Ishikawa (cell line): ENCODE measurements at regions not wholly inside any gene's neighbourhood (a gene's known extent, or its start where the extent isn't known, plus 50 kb on each side); places are given as distances from the start of the nearest gene placed in this dataset.

Experiments
- CEBPB ChIP-seq: IDR thresholded peaks from 2 replicates; pipeline ENCODE4 v1.6.1; 2012
- CREB1 ChIP-seq: IDR thresholded peaks from 2 replicates; pipeline ENCODE4 v1.6.1; 2012; ENCODE audit warnings: low read depth
- EGR1 ChIP-seq: IDR thresholded peaks from 2 replicates; pipeline ENCODE4 v1.6.1; 2012
- EP300 ChIP-seq: IDR thresholded peaks from 2 replicates; pipeline ENCODE4 v1.6.1; 2012; ENCODE audit warnings: borderline replicate concordance
- FOXM1 ChIP-seq: IDR thresholded peaks from 2 replicates; pipeline ENCODE4 v1.6.1; 2012; ENCODE audit warnings: low read depth, borderline replicate concordance
- NFIC ChIP-seq: IDR thresholded peaks from 2 replicates; pipeline ENCODE4 v1.6.1; 2012
- RAD21 ChIP-seq: IDR thresholded peaks from 2 replicates; pipeline ENCODE4 v1.6.1; 2012; ENCODE audit warnings: low read depth
- REST ChIP-seq: IDR thresholded peaks from 2 replicates; pipeline ENCODE4 v1.6.1; 2012; ENCODE audit warnings: low read depth, mild to moderate bottlenecking
- TAF1 ChIP-seq: IDR thresholded peaks from 2 replicates; pipeline ENCODE4 v1.6.1; 2012; ENCODE audit warnings: low read depth, mild to moderate bottlenecking
- TCF12 ChIP-seq: IDR thresholded peaks from 2 replicates; pipeline ENCODE4 v1.6.1; 2012; ENCODE audit warnings: low read depth
- TEAD4 ChIP-seq: IDR thresholded peaks from 2 replicates; pipeline ENCODE4 v1.6.1; 2012
- USF1 ChIP-seq: IDR thresholded peaks from 2 replicates; pipeline ENCODE4 v1.6.1; 2012
- YY1 ChIP-seq: IDR thresholded peaks from 2 replicates; pipeline ENCODE4 v1.6.1; 2012; ENCODE audit warnings: low read depth
- ZBTB7A ChIP-seq: IDR thresholded peaks from 2 replicates; pipeline ENCODE4 v1.6.1; 2012; ENCODE audit warnings: low read depth
- TF ChIP-seq, protein P1 (sequence below): IDR thresholded peaks from 2 replicates; pipeline ENCODE4 v1.6.1; 2012

GRCh38 chr5:124239572-124239971, 506.9 kb downstream of the ZNF608 start:
- TF ChIP-seq TEAD4 (no peak), USF1 (no peak), REST (no peak), NFIC (no peak), EP300 (no peak)

DNA sequence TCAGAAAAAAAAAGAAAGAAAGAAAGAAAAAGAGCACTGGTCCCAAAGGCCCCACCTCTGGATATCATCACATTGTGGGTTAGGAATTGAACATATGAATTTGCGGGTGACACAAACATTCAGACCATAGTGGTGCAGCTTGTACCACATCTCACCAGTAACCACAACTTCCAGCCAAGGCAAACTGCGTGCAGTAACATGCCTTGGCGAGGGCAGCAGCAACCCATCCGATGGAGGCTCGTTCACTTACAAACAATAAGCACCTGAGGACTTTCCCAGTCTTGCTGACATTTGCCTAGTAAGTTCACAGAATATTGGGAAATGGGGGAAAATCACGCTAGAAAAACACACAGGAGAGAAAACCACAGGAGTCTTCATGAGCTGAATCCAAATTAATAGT, 508.1 kb downstream of the ZNF608 start:
- TF ChIP-seq RAD21, result no peak
- no peak for TF ChIP-seq TEAD4
- TF ChIP-seq NFIC, result no peak
- TF ChIP-seq ZBTB7A, result no peak
- no peak for TF ChIP-seq FOXM1
- no peak for TF ChIP-seq TAF1
- no peak for TF ChIP-seq CREB1
- no peak for TF ChIP-seq TCF12
- no peak for TF ChIP-seq REST
- TF ChIP-seq EGR1, result no peak
- TF ChIP-seq USF1, result no peak
- no peak for TF ChIP-seq YY1
- TF ChIP-seq, protein P1, sequence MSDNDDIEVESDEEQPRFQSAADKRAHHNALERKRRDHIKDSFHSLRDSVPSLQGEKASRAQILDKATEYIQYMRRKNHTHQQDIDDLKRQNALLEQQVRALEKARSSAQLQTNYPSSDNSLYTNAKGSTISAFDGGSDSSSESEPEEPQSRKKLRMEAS, result no peak
- no peak for TF ChIP-seq EP300
- no peak for TF ChIP-seq CEBPB

- TF ChIP-seq EP300 (no peak), TAF1 (no peak), NFIC (no peak), REST (no peak), ZBTB7A (no peak), CREB1 (no peak), YY1 (no peak)
These were observed 509.2 kb downstream of the ZNF608 start for GRCh38 chr5:124237206-124237695.

DNA sequence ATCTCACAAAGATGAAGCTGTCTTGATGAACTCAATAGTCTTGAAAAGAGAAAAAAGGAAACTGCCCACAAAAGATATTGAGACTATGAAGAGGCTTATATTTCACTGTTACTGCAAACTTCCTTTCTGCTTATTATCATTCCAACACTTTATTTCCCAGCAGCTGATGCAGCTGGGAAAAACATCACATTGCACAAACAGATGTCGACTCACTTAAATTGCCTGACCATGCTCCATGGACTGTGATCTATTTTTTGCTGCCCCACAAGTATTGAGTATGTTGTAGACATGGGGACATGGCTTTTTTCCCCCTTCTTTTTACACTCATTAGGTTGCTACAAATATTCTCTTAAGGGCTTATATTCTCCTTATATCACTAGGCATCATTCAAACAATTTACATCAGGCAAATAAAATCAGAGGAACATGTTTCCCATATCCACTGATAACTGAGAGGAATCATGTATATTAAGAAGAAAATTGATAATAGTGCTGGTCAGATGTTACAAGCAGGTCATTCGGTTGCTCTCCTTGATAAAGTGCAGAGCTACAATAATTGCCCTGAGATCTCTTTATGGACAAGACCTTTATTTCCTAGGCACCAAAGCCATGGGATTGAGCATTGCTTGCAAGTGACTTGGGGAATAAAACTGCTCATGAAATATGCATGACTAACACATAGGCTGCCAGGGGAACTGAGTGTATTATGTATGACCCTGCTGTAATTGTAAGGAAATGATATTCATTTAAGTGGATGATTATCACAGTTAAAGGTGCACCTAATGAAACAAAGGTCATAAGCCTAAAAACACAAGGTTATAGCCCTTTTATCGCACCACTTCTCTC, 509.9 kb downstream of the ZNF608 start:
- TF ChIP-seq YY1 (no peak), CREB1 (no peak)

- TF ChIP-seq YY1, result no peak
- TF ChIP-seq EP300, result no peak
- TF ChIP-seq, protein P1, result no peak
- TF ChIP-seq TEAD4, result no peak
- TF ChIP-seq USF1, result no peak
- TF ChIP-seq NFIC, result no peak
- TF ChIP-seq TCF12, result no peak
- TF ChIP-seq CREB1, result no peak
- no peak for TF ChIP-seq FOXM1
- TF ChIP-seq ZBTB7A, result no peak
- no peak for TF ChIP-seq RAD21
- TF ChIP-seq CEBPB, result no peak
- TF ChIP-seq TAF1, result no peak
These were observed 510.9 kb downstream of the ZNF608 start for GRCh38 chr5:124235576-124235975.
